MM.1S (cell line): ENCODE measurements at regions not wholly inside any gene's neighbourhood (a gene's known extent, or its start where the extent isn't known, plus 50 kb on each side); places are given as distances from the start of the nearest gene placed in this dataset.

ENCODE experiments used
- DNase-seq: peaks from one replicate; pipeline ENCODE4 v3.0.0-alpha.2; 2015
- H2AFZ ChIP-seq: fragments of 300-600 bp; sonication (generic); 2 replicates; pipeline ENCODE4 v1.6.0; 2016; ENCODE audit warnings: antibody characterized with exemption, low read length
- H3F3A ChIP-seq: fragments of 300-600 bp; sonication (generic); 2 replicates; pipeline ENCODE4 v1.6.1; 2016; ENCODE audit warnings: mild to moderate bottlenecking, antibody characterized with exemption, low read length, moderate library complexity, mixed read lengths; ENCODE audit not compliant: insufficient read depth
- H3K27ac ChIP-seq: fragments of 300-600 bp; sonication (generic); 2 replicates; pipeline ENCODE4 v1.5.1; 2016; ENCODE audit warnings: mild to moderate bottlenecking, low read length
- H3K27me3 ChIP-seq: fragments of 300-600 bp; sonication (generic); replicated peaks from 2 replicates; pipeline ENCODE4 v1.6.0; 2016; ENCODE audit warnings: low read length; ENCODE audit not compliant: insufficient read depth
- H3K36me3 ChIP-seq: fragments of 300-600 bp; sonication (generic); replicated peaks from 2 replicates; pipeline ENCODE4 v1.6.1; 2016; ENCODE audit warnings: mild to moderate bottlenecking, low read length, mixed read lengths; ENCODE audit not compliant: insufficient read depth
- H3K4me1 ChIP-seq: fragments of 300-600 bp; sonication (generic); 2 replicates; pipeline ENCODE4 v1.6.1; 2016; ENCODE audit warnings: low read length, mixed read lengths
- H3K4me2 ChIP-seq: fragments of 300-600 bp; sonication (generic); 2 replicates; pipeline ENCODE4 v1.6.0; 2016; ENCODE audit warnings: low read depth, low read length
- H3K4me3 ChIP-seq: fragments of 300-600 bp; sonication (generic); 2 replicates; pipeline ENCODE4 v1.5.1; 2016; ENCODE audit warnings: low read length, mixed read lengths
- H3K79me2 ChIP-seq: fragments of 300-600 bp; sonication (generic); 2 replicates; pipeline ENCODE4 v1.6.1; 2016; ENCODE audit warnings: mixed run types, low read length, mixed read lengths
- H3K9ac ChIP-seq: fragments of 300-600 bp; sonication (generic); 2 replicates; pipeline ENCODE4 v1.6.1; 2016; ENCODE audit warnings: low read length, mixed read lengths
- H3K9me2 ChIP-seq: fragments of 300-600 bp; sonication (generic); replicated peaks from 2 replicates; pipeline ENCODE4 v1.6.1; 2016; ENCODE audit warnings: mild to moderate bottlenecking, low read length, mixed read lengths; ENCODE audit not compliant: insufficient read depth
- H3K9me3 ChIP-seq: fragments of 300-600 bp; sonication (generic); replicated peaks from 2 replicates; pipeline ENCODE4 v1.6.1; 2016; ENCODE audit warnings: mild to moderate bottlenecking, low read length, mixed read lengths; ENCODE audit not compliant: insufficient read depth
- H4K20me1 ChIP-seq: fragments of 300-600 bp; sonication (generic); 2 replicates; pipeline ENCODE4 v1.6.1; 2016; ENCODE audit warnings: mild to moderate bottlenecking, low read length, moderate library complexity, mixed read lengths; ENCODE audit not compliant: insufficient read depth
- EZH2 ChIP-seq: fragments of 300-600 bp; sonication (generic); optimal IDR thresholded peaks from 2 replicates; pipeline ENCODE3; 2017; ENCODE audit warnings: low read depth, mild to moderate bottlenecking, antibody characterized with exemption, low read length, mixed read lengths
- EZH2phosphoT487 ChIP-seq: fragments of 300-600 bp; sonication (generic); IDR thresholded peaks from 2 replicates; pipeline ENCODE4 v1.6.1; 2018; ENCODE audit warnings: antibody characterized with exemption, low read length
- TF ChIP-seq, protein P1 (sequence below): fragments of 300-600 bp; sonication (generic); IDR thresholded peaks from 2 replicates; pipeline ENCODE4 v1.5.1; 2016; ENCODE audit warnings: antibody characterized with exemption, low read length, mixed read lengths

GRCh38 chr1:112083487-112083886, 94.0 kb upstream of the KCND3 start:
- H3K9ac ChIP-seq, result no peak overlapping the region
- H3K79me2 ChIP-seq, result no peaks in the 10 kb centered on the region
- no peaks in the 10 kb centered on the region for H3K9me3 ChIP-seq
- TF ChIP-seq, protein P1, sequence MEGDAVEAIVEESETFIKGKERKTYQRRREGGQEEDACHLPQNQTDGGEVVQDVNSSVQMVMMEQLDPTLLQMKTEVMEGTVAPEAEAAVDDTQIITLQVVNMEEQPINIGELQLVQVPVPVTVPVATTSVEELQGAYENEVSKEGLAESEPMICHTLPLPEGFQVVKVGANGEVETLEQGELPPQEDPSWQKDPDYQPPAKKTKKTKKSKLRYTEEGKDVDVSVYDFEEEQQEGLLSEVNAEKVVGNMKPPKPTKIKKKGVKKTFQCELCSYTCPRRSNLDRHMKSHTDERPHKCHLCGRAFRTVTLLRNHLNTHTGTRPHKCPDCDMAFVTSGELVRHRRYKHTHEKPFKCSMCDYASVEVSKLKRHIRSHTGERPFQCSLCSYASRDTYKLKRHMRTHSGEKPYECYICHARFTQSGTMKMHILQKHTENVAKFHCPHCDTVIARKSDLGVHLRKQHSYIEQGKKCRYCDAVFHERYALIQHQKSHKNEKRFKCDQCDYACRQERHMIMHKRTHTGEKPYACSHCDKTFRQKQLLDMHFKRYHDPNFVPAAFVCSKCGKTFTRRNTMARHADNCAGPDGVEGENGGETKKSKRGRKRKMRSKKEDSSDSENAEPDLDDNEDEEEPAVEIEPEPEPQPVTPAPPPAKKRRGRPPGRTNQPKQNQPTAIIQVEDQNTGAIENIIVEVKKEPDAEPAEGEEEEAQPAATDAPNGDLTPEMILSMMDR, result no peak
- TF ChIP-seq EZH2, result no peak
- TF ChIP-seq EZH2phosphoT487, result no peak
- H2AFZ ChIP-seq, result no peak overlapping the region
- no peaks in the 10 kb centered on the region for H3K4me1 ChIP-seq
- peak; percentile 19 for DNase-seq
- no peak overlapping the region for H3K4me2 ChIP-seq
- H3K9me2 ChIP-seq, result no peaks in the 10 kb centered on the region
- no peaks in the 10 kb centered on the region for H3F3A ChIP-seq
- no peaks in the 10 kb centered on the region for H3K27me3 ChIP-seq
- H3K4me3 ChIP-seq, result no peak overlapping the region
- H3K27ac ChIP-seq, result no peak overlapping the region
- H3K36me3 ChIP-seq, result no peaks in the 10 kb centered on the region
- H4K20me1 ChIP-seq, result no peaks in the 10 kb centered on the region

- Histone ChIP-seq H3K36me3 (no peaks in the 10 kb centered on the region), H3F3A (no peaks in the 10 kb centered on the region), H4K20me1 (no peaks in the 10 kb centered on the region), H3K9ac (no peak overlapping the region), H3K4me3 (no peak overlapping the region), H3K9me3 (no peaks in the 10 kb centered on the region), H3K27me3 (no peaks in the 10 kb centered on the region), H3K4me2 (no peak overlapping the region), H3K9me2 (no peaks in the 10 kb centered on the region), H3K79me2 (no peaks in the 10 kb centered on the region), H3K4me1 (no peaks in the 10 kb centered on the region), H3K27ac (no peak overlapping the region), H2AFZ (no peak overlapping the region)
- TF ChIP-seq, protein P1, result no peak
- no peak for TF ChIP-seq EZH2phosphoT487
- TF ChIP-seq EZH2, result no peak
- no peak for DNase-seq
Measured at GRCh38 chr1:112092656-112093371, 103.3 kb upstream of the KCND3 start.

- no peak for TF ChIP-seq EZH2phosphoT487
- TF ChIP-seq EZH2, result no peak
- TF ChIP-seq, protein P1, result no peak
- H3K27ac ChIP-seq, result no peak overlapping the region
- no peaks in the 10 kb centered on the region for H3K27me3 ChIP-seq
- no peaks in the 10 kb centered on the region for H3K79me2 ChIP-seq
- H2AFZ ChIP-seq, result no peak overlapping the region
- no peaks in the 10 kb centered on the region for H3K9me2 ChIP-seq
- no peaks in the 10 kb centered on the region for H3K4me1 ChIP-seq
- no peak overlapping the region for H3K4me3 ChIP-seq
- H3F3A ChIP-seq, result no peaks in the 10 kb centered on the region
- no peak overlapping the region for H3K4me2 ChIP-seq
- no peaks in the 10 kb centered on the region for H3K9me3 ChIP-seq
- no peak overlapping the region for H3K9ac ChIP-seq
- DNase-seq, result no peak
- H3K36me3 ChIP-seq, result no peaks in the 10 kb centered on the region
- H4K20me1 ChIP-seq, result no peaks in the 10 kb centered on the region
Measured at GRCh38 chr1:112093372-112093694, 103.9 kb upstream of the KCND3 start.
